Upper lobe of left lung (tissue), 4 donors: ENCODE measurements at regions not wholly inside any gene's neighbourhood (a gene's known extent, or its start where the extent isn't known, plus 50 kb on each side); places are given as distances from the start of the nearest gene placed in this dataset.

Experiments used
- EP300 ChIP-seq, 4 donors: sonication (generic); formaldehyde crosslinking; IDR thresholded peaks; one replicate each; pipeline ENCODE4 v1.5.1; 2017; ENCODE audit warnings: antibody characterized with exemption in 4 of 4, control low read depth in 2 of 4
- POLR2A ChIP-seq, 4 donors: fragments of 450-650 bp; IDR thresholded peaks; one replicate each; pipeline ENCODE4 v1.5.1; 2016 to 2017; ENCODE audit warnings: antibody characterized with exemption in 4 of 4, mild to moderate bottlenecking in 2 of 4
- POLR2AphosphoS5 ChIP-seq, 2 donors: sonication (generic); formaldehyde crosslinking; IDR thresholded peaks; one replicate each; pipeline ENCODE4 v1.5.1; 2017; ENCODE audit warnings: antibody characterized with exemption in 2 of 2
- TF ChIP-seq, protein P1 (sequence below), 6 experiments: fragments of 450-650 bp in 4 of 6; fragments of 200-600 bp in 2 of 6; sonication (generic) in 2 of 6; IDR thresholded peaks; one replicate each; pipeline ENCODE4 v1.5.1; 2016 to 2019; ENCODE audit warnings: antibody characterized with exemption in 6 of 6

DNA sequence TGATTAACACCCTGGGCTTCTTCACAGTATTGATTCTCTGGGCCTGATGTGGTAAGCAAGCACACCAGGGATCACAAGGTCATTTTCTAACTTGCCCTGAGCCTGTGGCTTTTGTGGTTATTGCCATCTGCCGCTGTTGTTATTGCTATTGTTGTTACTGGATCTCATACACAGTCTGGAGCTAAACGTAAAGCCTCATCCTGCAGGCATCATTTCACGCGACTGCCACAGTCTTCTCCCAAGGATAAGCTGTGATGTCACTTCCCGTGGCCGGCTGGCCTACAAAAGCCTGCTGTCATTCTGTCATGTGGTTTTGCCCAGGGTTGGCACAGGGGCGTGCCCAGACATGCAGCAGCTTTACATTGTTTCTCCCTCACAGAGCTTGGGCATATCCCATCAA, 154.0 kb upstream of the GPR12 start:
- TF ChIP-seq POLR2A (IDR thresholded peaks at IDR 0.05) (no peak), POLR2AphosphoS5 (IDR thresholded peaks at IDR 0.05) (no peak), EP300 (IDR thresholded peaks at IDR 0.05) (no peak)
- TF ChIP-seq, protein P1, sequence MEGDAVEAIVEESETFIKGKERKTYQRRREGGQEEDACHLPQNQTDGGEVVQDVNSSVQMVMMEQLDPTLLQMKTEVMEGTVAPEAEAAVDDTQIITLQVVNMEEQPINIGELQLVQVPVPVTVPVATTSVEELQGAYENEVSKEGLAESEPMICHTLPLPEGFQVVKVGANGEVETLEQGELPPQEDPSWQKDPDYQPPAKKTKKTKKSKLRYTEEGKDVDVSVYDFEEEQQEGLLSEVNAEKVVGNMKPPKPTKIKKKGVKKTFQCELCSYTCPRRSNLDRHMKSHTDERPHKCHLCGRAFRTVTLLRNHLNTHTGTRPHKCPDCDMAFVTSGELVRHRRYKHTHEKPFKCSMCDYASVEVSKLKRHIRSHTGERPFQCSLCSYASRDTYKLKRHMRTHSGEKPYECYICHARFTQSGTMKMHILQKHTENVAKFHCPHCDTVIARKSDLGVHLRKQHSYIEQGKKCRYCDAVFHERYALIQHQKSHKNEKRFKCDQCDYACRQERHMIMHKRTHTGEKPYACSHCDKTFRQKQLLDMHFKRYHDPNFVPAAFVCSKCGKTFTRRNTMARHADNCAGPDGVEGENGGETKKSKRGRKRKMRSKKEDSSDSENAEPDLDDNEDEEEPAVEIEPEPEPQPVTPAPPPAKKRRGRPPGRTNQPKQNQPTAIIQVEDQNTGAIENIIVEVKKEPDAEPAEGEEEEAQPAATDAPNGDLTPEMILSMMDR (IDR thresholded peaks at IDR 0.05) = no peak
